ENCODE measurements at regions not wholly inside any gene's neighbourhood (a gene's known extent, or its start where the extent isn't known, plus 50 kb on each side); places are given as distances from the start of the nearest gene placed in this dataset.

DNA sequence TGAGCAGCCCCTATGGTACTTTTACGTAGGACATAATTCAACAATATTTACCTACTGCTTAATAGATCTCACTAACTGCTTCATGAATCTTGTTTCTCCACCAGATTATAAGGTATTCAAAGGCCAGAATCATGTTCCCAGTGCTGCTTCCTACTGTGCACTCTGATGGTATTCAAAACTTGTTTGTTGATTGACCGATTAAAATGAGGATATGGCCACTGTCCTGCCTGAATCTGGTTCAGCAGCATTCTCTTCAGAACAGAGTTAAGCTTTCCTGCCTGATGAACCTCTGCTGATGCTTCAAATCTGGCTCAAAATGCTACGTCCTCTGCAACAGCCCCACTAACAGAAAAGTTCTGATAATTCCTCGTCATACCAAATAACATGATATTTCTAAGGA is 150.7 kb upstream of the ZNF462 start:
- H3K27ac ChIP-seq (ENCODE audit: insufficient read length, low read depth, low read length): no peak overlapping the region
- H3K9me3 ChIP-seq (ENCODE audit: control insufficient read depth, low read depth, low read length): no peaks in the 10 kb centered on the region
- no peak for DNase-seq
- H3K9ac ChIP-seq (ENCODE audit: extremely low read depth, insufficient read length, low read length): no peak overlapping the region
- Mint-ChIP-seq H3K36me3 (ENCODE audit: insufficient read depth in 1 of 3, low read depth in 3 of 3) (no peaks in the 10 kb centered on the region), H3K4me1 (no peaks in the 10 kb centered on the region), H3K9me3 (no peaks in the 10 kb centered on the region), H3K27me3 (ENCODE audit: low read depth) (no peaks in the 10 kb centered on the region), H3K4me3 (no peak overlapping the region), H3K27ac (no peak overlapping the region)
- no peak overlapping the region for H3T11ph ChIP-seq (ENCODE audit: low read length)
- no peak overlapping the region for H3K56ac ChIP-seq (ENCODE audit: insufficient read length, low read depth, low read length)
- no peak overlapping the region for H3K18ac ChIP-seq (ENCODE audit: insufficient read length, low read depth, low read length)
- H2BK5ac ChIP-seq (ENCODE audit: insufficient read length, low read length): no peak overlapping the region
- H3K23me2 ChIP-seq (ENCODE audit: insufficient read length, low read depth, low read length, poor library complexity, severe bottlenecking): no peaks in the 10 kb centered on the region
- no peak overlapping the region for H4K91ac ChIP-seq (ENCODE audit: insufficient read length, low read depth, low read length)
- no peaks in the 10 kb centered on the region for H3K4me1 ChIP-seq (ENCODE audit: insufficient read depth, low read length)
- no peaks in the 10 kb centered on the region for H3K79me1 ChIP-seq (ENCODE audit: insufficient read depth, low read depth, low read length, poor library complexity, severe bottlenecking)
- H2BK12ac ChIP-seq (ENCODE audit: insufficient read length, low read depth, low read length): no peak overlapping the region
- H2BK120ac ChIP-seq (ENCODE audit: low read depth, low read length, poor library complexity, severe bottlenecking): no peak overlapping the region
- no peak overlapping the region for H2AK5ac ChIP-seq (ENCODE audit: insufficient read length, low read length)
- TF ChIP-seq, protein P1, sequence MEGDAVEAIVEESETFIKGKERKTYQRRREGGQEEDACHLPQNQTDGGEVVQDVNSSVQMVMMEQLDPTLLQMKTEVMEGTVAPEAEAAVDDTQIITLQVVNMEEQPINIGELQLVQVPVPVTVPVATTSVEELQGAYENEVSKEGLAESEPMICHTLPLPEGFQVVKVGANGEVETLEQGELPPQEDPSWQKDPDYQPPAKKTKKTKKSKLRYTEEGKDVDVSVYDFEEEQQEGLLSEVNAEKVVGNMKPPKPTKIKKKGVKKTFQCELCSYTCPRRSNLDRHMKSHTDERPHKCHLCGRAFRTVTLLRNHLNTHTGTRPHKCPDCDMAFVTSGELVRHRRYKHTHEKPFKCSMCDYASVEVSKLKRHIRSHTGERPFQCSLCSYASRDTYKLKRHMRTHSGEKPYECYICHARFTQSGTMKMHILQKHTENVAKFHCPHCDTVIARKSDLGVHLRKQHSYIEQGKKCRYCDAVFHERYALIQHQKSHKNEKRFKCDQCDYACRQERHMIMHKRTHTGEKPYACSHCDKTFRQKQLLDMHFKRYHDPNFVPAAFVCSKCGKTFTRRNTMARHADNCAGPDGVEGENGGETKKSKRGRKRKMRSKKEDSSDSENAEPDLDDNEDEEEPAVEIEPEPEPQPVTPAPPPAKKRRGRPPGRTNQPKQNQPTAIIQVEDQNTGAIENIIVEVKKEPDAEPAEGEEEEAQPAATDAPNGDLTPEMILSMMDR (conservative IDR thresholded peaks at IDR 0.05): no peak
- H3K79me2 ChIP-seq (ENCODE audit: insufficient read depth, low read length): no peaks in the 10 kb centered on the region
- no peaks in the 10 kb centered on the region for H3K27me3 ChIP-seq (ENCODE audit: insufficient read depth, low read length)
- no CpG with 5 or more reads among the region's 4 CpGs for WGBS (ENCODE audit: extremely low coverage, insufficient read length, low lambda C conversion rate)
- H4K5ac ChIP-seq (ENCODE audit: insufficient read length, low read depth, low read length): no peak overlapping the region
- no peak overlapping the region for H3K4me2 ChIP-seq (ENCODE audit: insufficient read depth, insufficient read length, low read length)
- H2BK15ac ChIP-seq (ENCODE audit: low read depth, low read length): no peak overlapping the region
- H3K4ac ChIP-seq (ENCODE audit: low read depth, low read length): no peak overlapping the region
- H3K23ac ChIP-seq (ENCODE audit: insufficient read length, low read depth, low read length): no peak overlapping the region
- no peak overlapping the region for H2BK20ac ChIP-seq (ENCODE audit: low read depth, low read length, poor library complexity, severe bottlenecking)
- H3K14ac ChIP-seq (ENCODE audit: insufficient read depth, low read length): no peak overlapping the region
- H4K20me1 ChIP-seq (ENCODE audit: control insufficient read depth, insufficient read depth, insufficient read length): no peaks in the 10 kb centered on the region
- H2AFZ ChIP-seq (ENCODE audit: low read length): no peak overlapping the region
- no peak overlapping the region for H4K8ac ChIP-seq (replicated peaks; ENCODE audit: insufficient read length, low read depth, low read length)

Data from H9 (cell line).